HFF-Myc (cell line): ENCODE measurements at regions not wholly inside any gene's neighbourhood (a gene's known extent, or its start where the extent isn't known, plus 50 kb on each side); places are given as distances from the start of the nearest gene placed in this dataset.

ENCODE experiments used
- DNase-seq: peaks from one replicate; pipeline ENCODE4 v3.0.0-alpha.2; 2011; ENCODE audit warnings: low read depth; ENCODE audit errors: extremely low read depth
- H3K4me3 ChIP-seq: replicated peaks from 2 replicates; pipeline ENCODE4 v1.5.1; 2011; ENCODE audit warnings: low read depth, mild to moderate bottlenecking, control low read depth, low read length
- TF ChIP-seq, protein P1 (sequence below): IDR thresholded peaks from 2 replicates; pipeline ENCODE4 v1.5.1; 2012; ENCODE audit warnings: mild to moderate bottlenecking, low read depth, low read length, control low read depth; ENCODE audit errors: missing control alignments

DNA sequence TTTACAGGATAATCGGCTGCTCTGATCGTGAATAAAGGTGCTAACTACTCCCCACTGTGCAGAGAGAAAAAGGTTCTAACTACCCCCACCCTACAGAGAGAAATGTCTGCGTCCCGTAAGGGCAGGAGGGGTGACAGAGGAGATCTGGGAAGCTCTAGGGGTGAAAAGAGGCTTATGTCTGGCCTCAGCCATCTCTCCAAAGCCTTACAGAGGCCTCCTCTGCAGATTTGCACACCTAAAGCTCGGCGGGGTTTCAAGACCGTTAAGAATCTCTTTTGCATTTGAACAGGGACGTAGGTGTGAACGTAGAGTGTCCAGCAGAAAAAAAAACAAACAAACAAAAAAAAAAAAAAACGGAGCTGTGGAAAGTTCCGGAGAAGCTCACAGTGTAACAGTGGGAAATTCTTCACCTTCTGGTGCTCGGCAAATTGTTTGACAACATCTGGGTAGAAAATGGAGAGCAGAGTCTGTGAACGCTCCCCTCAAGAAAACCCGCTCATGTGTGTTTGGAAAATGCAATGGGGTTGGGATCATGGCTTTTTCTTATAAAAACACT is 161.0 kb downstream of the SHOX start:
- TF ChIP-seq, protein P1, sequence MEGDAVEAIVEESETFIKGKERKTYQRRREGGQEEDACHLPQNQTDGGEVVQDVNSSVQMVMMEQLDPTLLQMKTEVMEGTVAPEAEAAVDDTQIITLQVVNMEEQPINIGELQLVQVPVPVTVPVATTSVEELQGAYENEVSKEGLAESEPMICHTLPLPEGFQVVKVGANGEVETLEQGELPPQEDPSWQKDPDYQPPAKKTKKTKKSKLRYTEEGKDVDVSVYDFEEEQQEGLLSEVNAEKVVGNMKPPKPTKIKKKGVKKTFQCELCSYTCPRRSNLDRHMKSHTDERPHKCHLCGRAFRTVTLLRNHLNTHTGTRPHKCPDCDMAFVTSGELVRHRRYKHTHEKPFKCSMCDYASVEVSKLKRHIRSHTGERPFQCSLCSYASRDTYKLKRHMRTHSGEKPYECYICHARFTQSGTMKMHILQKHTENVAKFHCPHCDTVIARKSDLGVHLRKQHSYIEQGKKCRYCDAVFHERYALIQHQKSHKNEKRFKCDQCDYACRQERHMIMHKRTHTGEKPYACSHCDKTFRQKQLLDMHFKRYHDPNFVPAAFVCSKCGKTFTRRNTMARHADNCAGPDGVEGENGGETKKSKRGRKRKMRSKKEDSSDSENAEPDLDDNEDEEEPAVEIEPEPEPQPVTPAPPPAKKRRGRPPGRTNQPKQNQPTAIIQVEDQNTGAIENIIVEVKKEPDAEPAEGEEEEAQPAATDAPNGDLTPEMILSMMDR, result no peak
- H3K4me3 ChIP-seq, result no peak overlapping the region
- DNase-seq, result no peak

DNA sequence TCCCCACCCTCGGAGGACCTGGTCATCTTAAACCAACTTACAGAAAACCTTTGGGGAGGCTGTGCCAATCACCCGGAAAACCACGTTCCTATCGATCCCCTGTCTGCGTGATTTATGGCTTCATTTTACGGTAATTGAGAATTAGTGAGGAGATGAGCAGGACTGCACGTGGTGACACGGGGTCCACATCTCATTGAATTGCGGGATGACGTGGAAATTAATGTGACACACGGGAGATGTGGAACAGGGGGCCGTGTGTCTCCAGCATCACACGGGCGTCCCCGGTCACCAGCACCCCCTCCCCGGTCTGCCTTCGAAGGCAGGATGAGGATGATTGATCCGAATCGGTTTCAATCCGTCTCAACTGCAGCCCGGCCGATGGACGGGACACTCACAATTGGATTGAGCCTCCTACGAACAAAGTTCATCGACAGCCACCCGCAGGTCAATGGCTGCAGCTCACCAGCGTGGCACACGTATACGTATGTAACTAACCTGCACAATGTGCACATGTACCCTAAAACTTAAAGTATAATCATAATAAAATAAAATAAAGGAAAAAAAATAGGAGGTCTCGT is 160.3 kb downstream of the SHOX start:
- TF ChIP-seq, protein P1, result no peak
- DNase-seq, result no peak
- no peak overlapping the region for H3K4me3 ChIP-seq

DNA sequence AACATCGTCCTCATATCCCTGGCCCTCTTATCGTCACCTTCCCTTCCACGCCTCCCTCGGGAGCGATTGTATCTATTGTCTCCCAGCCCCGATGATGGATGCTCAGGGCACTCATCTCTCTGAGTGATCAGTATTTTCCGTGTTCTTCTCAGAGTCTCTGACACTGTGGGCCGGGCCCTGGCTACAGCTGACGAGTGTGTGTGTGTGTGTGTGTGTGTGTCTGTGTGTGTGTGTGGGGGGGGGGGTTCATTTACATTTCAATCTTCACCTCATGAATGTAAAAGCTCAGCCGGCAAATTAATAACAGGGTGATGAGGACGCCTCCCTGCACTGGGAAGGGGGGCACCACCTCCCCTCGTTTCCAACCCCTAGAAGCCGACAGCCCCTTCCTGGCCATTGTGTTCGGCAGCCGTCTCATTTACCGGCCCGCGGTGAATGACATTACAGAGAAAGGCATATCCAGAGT is 159.5 kb downstream of the SHOX start:
- DNase-seq, result no peak
- H3K4me3 ChIP-seq, result no peak overlapping the region
- TF ChIP-seq, protein P1, result no peak

DNA sequence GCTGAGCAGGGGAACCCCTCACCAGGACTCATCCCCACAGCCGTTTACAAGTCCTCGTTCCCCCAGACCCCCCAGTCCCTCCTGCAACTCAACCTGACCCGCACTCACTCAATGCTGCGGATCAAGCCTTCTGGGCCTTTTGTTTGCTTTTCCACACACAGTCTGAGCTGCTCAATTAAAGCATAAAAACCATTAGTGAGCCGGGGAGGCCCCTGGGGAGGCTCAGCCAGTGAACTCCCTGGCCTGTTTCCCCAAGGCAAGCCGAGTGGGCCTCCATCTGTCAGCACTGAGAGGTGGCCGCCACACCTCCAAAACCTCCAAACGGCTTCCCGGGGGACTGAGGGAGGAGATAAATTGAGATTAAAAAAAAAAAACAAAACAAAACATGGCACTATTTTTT is 158.5 kb downstream of the SHOX start:
- TF ChIP-seq, protein P1, result no peak
- H3K4me3 ChIP-seq, result no peak overlapping the region
- DNase-seq, result no peak

DNA sequence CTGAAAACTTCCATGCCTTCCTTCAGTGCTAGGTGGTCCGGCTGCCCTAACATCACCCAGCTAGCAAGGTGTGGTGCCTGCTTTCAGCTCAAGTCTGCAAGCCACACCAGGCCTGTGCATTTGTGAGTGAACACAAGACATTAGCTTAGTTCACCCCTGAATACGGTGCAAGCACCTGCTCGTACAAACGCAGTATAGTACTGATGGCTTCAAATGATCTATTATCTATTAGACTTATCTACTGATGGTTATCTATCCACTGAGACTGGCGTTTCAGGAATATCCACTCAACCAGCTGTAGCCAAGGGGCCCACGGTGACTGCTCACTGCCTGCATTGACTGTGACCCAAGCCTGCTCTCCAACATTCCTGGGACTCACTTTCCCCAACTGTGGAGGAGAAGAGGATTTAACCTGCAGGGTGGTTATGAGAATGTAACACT is 155.9 kb downstream of the SHOX start:
- DNase-seq, result no peak
- H3K4me3 ChIP-seq, result no peak overlapping the region
- TF ChIP-seq, protein P1, result no peak

DNA sequence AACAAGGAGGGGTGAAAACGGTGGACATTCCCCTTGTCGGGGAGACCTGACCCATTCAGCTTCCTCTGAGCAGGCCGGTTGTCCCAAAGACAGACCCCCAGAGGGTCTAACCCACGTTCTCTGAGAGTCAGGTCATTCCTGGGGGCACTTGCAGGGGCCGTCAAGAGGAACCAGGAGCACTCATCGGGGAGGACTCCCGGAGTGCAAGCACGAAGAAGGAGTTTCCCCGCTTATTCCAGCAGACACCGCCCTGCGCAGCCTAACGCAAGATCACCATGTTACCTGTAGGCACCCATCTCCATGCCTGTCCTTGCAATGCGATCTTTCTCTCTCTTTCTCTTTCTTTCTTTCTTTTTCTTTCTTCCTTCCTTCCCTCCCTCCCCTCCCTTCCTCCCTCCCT is 154.2 kb downstream of the SHOX start:
- DNase-seq, result no peak

More for the DNA sequence above, 154.2 kb downstream of the SHOX start:
- H3K4me3 ChIP-seq, result no peak overlapping the region
- TF ChIP-seq, protein P1, result no peak
